ENCODE measurements at regions not wholly inside any gene's neighbourhood (a gene's known extent, or its start where the extent isn't known, plus 50 kb on each side); places are given as distances from the start of the nearest gene placed in this dataset.

- TF ChIP-seq CTCF (IDR thresholded peaks at IDR 0.05), result no peak
- TF ChIP-seq POLR2AphosphoS5 (IDR thresholded peaks at IDR 0.05), result no peak
- no peak for TF ChIP-seq POLR2A (IDR thresholded peaks at IDR 0.05)
- no peak for TF ChIP-seq EP300 (IDR thresholded peaks at IDR 0.05)
These were observed 135.5 kb upstream of the JUN start for GRCh38 chr1:58919226-58919958.

All from sigmoid colon (tissue), 4 donors.